DOHH2 (cell line): ENCODE measurements at regions not wholly inside any gene's neighbourhood (a gene's known extent, or its start where the extent isn't known, plus 50 kb on each side); places are given as distances from the start of the nearest gene placed in this dataset.

Experiments
- CTCF ChIP-seq: fragments of 200-600 bp; sonication (generic); IDR thresholded peaks from one replicate; pipeline ENCODE4 v1.5.1; 2014; ENCODE audit warnings: antibody characterized with exemption, mild to moderate bottlenecking, low read depth, low read length; ENCODE audit not compliant: poor library complexity, severe bottlenecking
- EZH2phosphoT487 ChIP-seq: fragments of 200-600 bp; sonication (generic); IDR thresholded peaks from 2 replicates; pipeline ENCODE4 v1.6.1; 2017; ENCODE audit warnings: borderline replicate concordance, mild to moderate bottlenecking, antibody characterized with exemption, low read length, moderate library complexity, mixed read lengths

GRCh38 chr14:95796788-95797187 lies 79.8 kb upstream of the TUNAR start:
- TF ChIP-seq CTCF, result no peak
- no peak for TF ChIP-seq EZH2phosphoT487
